CD8-positive, alpha-beta memory T cell (primary cell): ENCODE measurements at regions not wholly inside any gene's neighbourhood (a gene's known extent, or its start where the extent isn't known, plus 50 kb on each side); places are given as distances from the start of the nearest gene placed in this dataset.

ENCODE experiments used
- CTCF ChIA-PET: fragments of 350-600 bp; sonication (Branson Sonifier 250); formaldehyde crosslinking; loops from one replicate; lab custom pipeline; 2021; ENCODE audit warnings: antibody characterized with exemption; lab: Charles Lee
- POLR2A ChIA-PET: fragments of 350-600 bp; sonication (Branson Sonifier 250); formaldehyde crosslinking; loops from one replicate; lab custom pipeline; 2021; ENCODE audit warnings: antibody characterized with exemption; lab: Charles Lee
- DNase-seq, 5 donors: peaks; one replicate each; pipeline versions ENCODE4 v3.0.0 to v3.0.0-alpha.2; 2020 to 2022; ENCODE audit warnings: mixed read lengths in 1 of 5
- H3K27ac ChIP-seq: one replicate; pipeline ENCODE4 v1.7.0; 2013; ENCODE audit warnings: low read depth, mild to moderate bottlenecking, low read length, moderate library complexity
- H3K27me3 ChIP-seq: 2 replicates; pipeline ENCODE4 v1.7.0; 2013; ENCODE audit warnings: low read length, mild to moderate bottlenecking; ENCODE audit not compliant: insufficient read depth, poor library complexity, severe bottlenecking
- H3K36me3 ChIP-seq: 2 replicates; pipeline ENCODE4 v1.7.0; 2013; ENCODE audit warnings: mild to moderate bottlenecking, low read length, moderate library complexity; ENCODE audit not compliant: insufficient read depth
- H3K4me1 ChIP-seq: 2 replicates; pipeline ENCODE4 v1.7.0; 2013; ENCODE audit warnings: mild to moderate bottlenecking, low read length, moderate library complexity; ENCODE audit not compliant: insufficient read depth
- H3K4me3 ChIP-seq: 2 replicates; pipeline ENCODE4 v1.7.0; 2013; ENCODE audit warnings: mild to moderate bottlenecking, low read length
- H3K9me3 ChIP-seq: 2 replicates; pipeline ENCODE4 v1.7.0; 2013; ENCODE audit warnings: mild to moderate bottlenecking, low read length
- H3K27ac Mint-ChIP-seq, 8 donors: one replicate each; pipeline ENCODE4 v1.8.0; 2020 to 2021; ENCODE audit warnings: mixed read lengths in 8 of 8, mild to moderate bottlenecking in 6 of 8, inconsistent platforms in 3 of 8, moderate library complexity in 3 of 8
- H3K27me3 Mint-ChIP-seq, 2 donors: one replicate each; pipeline ENCODE4 v1.8.0; 2020 to 2021; ENCODE audit warnings: mixed read lengths in 2 of 2, mild to moderate bottlenecking in 1 of 2, moderate library complexity in 1 of 2
- H3K36me3 Mint-ChIP-seq, 3 donors: one replicate each; pipeline ENCODE4 v1.8.0; 2020 to 2021; ENCODE audit warnings: mixed read lengths in 3 of 3, inconsistent platforms in 1 of 3, mild to moderate bottlenecking in 1 of 3
- H3K4me1 Mint-ChIP-seq, 3 donors: one replicate each; pipeline ENCODE4 v1.8.0; 2020 to 2021; ENCODE audit warnings: mixed read lengths in 3 of 3, inconsistent platforms in 1 of 3, mild to moderate bottlenecking in 1 of 3
- H3K4me3 Mint-ChIP-seq, 7 donors: one replicate each; pipeline ENCODE4 v1.8.0; 2020 to 2021; ENCODE audit warnings: mixed read lengths in 7 of 7, mild to moderate bottlenecking in 6 of 7, moderate library complexity in 4 of 7, inconsistent platforms in 2 of 7
- H3K9me3 Mint-ChIP-seq, 5 donors: one replicate each; pipeline ENCODE4 v1.8.0; 2020 to 2022; ENCODE audit warnings: mixed read lengths in 5 of 5, mild to moderate bottlenecking in 3 of 5, moderate library complexity in 2 of 5, inconsistent platforms in 1 of 5

- no peak overlapping the region for H3K27ac ChIP-seq
- no peak overlapping the region for H3K27ac Mint-ChIP-seq
- no peak overlapping the region for H3K4me3 ChIP-seq
- no peaks in the 10 kb centered on the region for H3K4me1 ChIP-seq
- no peaks in the 10 kb centered on the region for H3K9me3 ChIP-seq
- H3K27me3 Mint-ChIP-seq: no peaks in the 10 kb centered on the region
- ChIA-PET POLR2A (no interaction called here), CTCF (no interaction called here)
- H3K36me3 ChIP-seq: no peaks in the 10 kb centered on the region
- DNase-seq: no peak
- H3K4me3 Mint-ChIP-seq: no peak overlapping the region
- no peaks in the 10 kb centered on the region for H3K4me1 Mint-ChIP-seq
- H3K36me3 Mint-ChIP-seq: no peaks in the 10 kb centered on the region
- H3K27me3 ChIP-seq: no peaks in the 10 kb centered on the region
- peaks cover 0 to 14% (median 2%) of the 10 kb centered on the region in 5 donors for H3K9me3 Mint-ChIP-seq
Observed at GRCh38 chr3:176479248-176479647, 718.0 kb downstream of the TBL1XR1 start.

GRCh38 chr3:176469694-176470205 lies 727.5 kb downstream of the TBL1XR1 start:
- H3K27me3 ChIP-seq: no peaks in the 10 kb centered on the region
- Mint-ChIP-seq H3K4me3 (no peak overlapping the region), H3K36me3 (no peaks in the 10 kb centered on the region), H3K27ac (no peak overlapping the region), H3K9me3 (peaks cover 0 to 8% (median 4%) of the 10 kb centered on the region in 5 donors), H3K27me3 (no peaks in the 10 kb centered on the region), H3K4me1 (no peaks in the 10 kb centered on the region)
- H3K9me3 ChIP-seq: no peaks in the 10 kb centered on the region
- no peak overlapping the region for H3K27ac ChIP-seq
- POLR2A ChIA-PET: no interaction called here
- no peaks in the 10 kb centered on the region for H3K4me1 ChIP-seq
- CTCF ChIA-PET: no interaction called here
- DNase-seq: no peak
- H3K4me3 ChIP-seq: no peak overlapping the region
- no peaks in the 10 kb centered on the region for H3K36me3 ChIP-seq

DNA sequence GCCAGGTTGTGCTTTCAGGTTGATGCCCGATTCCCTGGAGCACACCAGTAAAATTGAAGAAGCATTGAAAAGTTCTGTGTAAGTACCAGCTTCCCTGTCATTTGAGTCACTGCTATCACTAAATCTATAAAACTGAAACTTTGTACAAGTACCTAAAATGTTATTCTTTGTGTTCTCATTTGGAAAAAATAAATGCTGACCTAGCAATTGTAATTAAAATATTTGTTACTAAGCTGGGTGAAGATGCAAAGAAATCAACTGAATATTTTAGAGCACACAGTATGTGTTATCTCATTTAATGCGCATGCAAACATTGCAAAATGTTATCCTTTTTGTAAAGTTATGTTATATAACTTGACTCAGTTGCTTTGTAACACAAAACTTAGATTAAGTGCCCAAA lies 733.7 kb downstream of the TBL1XR1 start:
- no peaks in the 10 kb centered on the region for H3K36me3 Mint-ChIP-seq
- ChIA-PET POLR2A (no interaction called here), CTCF (no interaction called here)
- DNase-seq: no peak
- no peaks in the 10 kb centered on the region for H3K27me3 Mint-ChIP-seq
- Histone ChIP-seq H3K4me1 (no peaks in the 10 kb centered on the region), H3K27ac (no peak overlapping the region), H3K4me3 (no peak overlapping the region), H3K9me3 (no peaks in the 10 kb centered on the region), H3K27me3 (no peaks in the 10 kb centered on the region), H3K36me3 (no peaks in the 10 kb centered on the region)
- H3K27ac Mint-ChIP-seq: no peak overlapping the region
- no peak overlapping the region for H3K4me3 Mint-ChIP-seq
- H3K9me3 Mint-ChIP-seq: peaks cover 0 to 4% (median 1%) of the 10 kb centered on the region in 5 donors
- no peaks in the 10 kb centered on the region for H3K4me1 Mint-ChIP-seq

DNA sequence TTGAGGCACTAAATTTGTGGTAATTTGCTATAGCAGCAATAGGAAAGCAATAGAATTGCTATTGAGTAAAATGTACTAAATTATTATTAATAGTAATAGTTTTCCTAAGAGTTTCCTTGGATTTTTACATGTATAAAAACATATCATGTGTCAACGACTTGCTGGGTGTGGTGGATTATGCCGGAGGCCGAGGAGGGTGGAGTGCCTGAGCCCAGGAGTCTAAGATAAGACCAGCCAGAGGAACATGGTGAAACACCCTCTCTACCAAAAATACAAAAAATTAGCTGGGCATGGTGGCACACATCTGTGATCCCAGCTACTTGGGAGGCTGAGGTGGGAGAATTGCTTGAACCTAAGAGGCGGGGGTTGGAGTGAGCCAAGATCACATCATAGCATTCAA lies 749.9 kb downstream of the TBL1XR1 start:
- DNase-seq: no peak
- Histone ChIP-seq H3K27me3 (no peaks in the 10 kb centered on the region), H3K36me3 (no peaks in the 10 kb centered on the region), H3K27ac (no peak overlapping the region), H3K4me1 (no peaks in the 10 kb centered on the region), H3K4me3 (no peak overlapping the region), H3K9me3 (no peaks in the 10 kb centered on the region)
- H3K9me3 Mint-ChIP-seq: peaks cover 0 to 7% (median 4%) of the 10 kb centered on the region in 5 donors
- no peaks in the 10 kb centered on the region for H3K4me1 Mint-ChIP-seq
- no peaks in the 10 kb centered on the region for H3K36me3 Mint-ChIP-seq
- ChIA-PET CTCF (no interaction called here), POLR2A (no interaction called here)
- H3K27ac Mint-ChIP-seq: no peak overlapping the region
- H3K4me3 Mint-ChIP-seq: no peak overlapping the region
- H3K27me3 Mint-ChIP-seq: no peaks in the 10 kb centered on the region

DNA sequence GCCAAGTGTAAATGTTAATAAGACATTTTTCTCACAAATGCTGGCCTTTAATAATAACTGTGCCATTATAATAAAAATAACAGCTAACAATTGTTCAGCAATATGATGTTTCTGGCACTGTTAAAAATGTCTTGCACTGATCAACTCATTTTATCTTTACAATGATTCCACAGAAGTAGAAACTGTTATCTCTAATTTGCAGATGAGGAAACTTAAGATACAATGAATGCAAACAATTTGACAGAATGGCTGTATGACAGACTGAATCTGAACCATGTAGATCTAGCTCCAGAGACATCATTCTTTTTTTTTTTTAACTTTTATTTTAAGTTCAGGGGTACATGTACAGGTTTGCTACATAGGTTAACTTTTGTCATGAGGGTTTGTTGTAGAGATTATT lies 755.0 kb downstream of the TBL1XR1 start:
- Mint-ChIP-seq H3K9me3 (peaks cover 0 to 4% (median 3%) of the 10 kb centered on the region in 5 donors), H3K27me3 (no peaks in the 10 kb centered on the region), H3K36me3 (no peaks in the 10 kb centered on the region), H3K4me1 (no peaks in the 10 kb centered on the region), H3K27ac (no peak overlapping the region), H3K4me3 (no peak overlapping the region)
- Histone ChIP-seq H3K4me3 (no peak overlapping the region), H3K27ac (no peak overlapping the region), H3K4me1 (no peaks in the 10 kb centered on the region), H3K27me3 (no peaks in the 10 kb centered on the region), H3K36me3 (no peaks in the 10 kb centered on the region), H3K9me3 (no peaks in the 10 kb centered on the region)
- CTCF ChIA-PET: no interaction called here
- DNase-seq: no peak
- POLR2A ChIA-PET: no interaction called here

DNA sequence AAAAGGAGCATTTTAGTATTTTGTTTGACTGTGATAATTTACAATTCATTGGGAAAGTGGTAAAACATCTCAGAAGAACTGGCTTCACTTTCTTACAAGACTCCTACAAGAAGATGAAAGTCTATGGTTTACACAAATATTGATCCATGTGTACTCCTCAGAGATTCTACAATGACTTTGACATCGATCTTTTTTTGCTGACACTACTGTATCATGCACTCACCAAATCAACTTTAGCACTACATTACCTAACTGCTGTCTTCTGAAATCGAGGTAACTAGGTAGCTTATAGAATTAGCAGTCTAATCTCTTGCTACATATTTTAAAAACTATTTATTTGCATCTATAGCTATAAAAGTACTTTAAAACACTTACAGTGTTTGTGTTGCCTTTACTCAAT lies 757.6 kb downstream of the TBL1XR1 start:
- H3K27me3 ChIP-seq: no peaks in the 10 kb centered on the region
- ChIA-PET POLR2A (no interaction called here), CTCF (no interaction called here)
- no peak for DNase-seq
- no peak overlapping the region for H3K4me3 Mint-ChIP-seq
- H3K36me3 Mint-ChIP-seq: no peaks in the 10 kb centered on the region
- peaks cover 0 to 4% (median 3%) of the 10 kb centered on the region in 5 donors for H3K9me3 Mint-ChIP-seq
- no peak overlapping the region for H3K27ac ChIP-seq
- no peaks in the 10 kb centered on the region for H3K27me3 Mint-ChIP-seq
- no peak overlapping the region for H3K4me3 ChIP-seq
- no peaks in the 10 kb centered on the region for H3K4me1 Mint-ChIP-seq
- H3K27ac Mint-ChIP-seq: no peak overlapping the region
- no peaks in the 10 kb centered on the region for H3K4me1 ChIP-seq
- no peaks in the 10 kb centered on the region for H3K9me3 ChIP-seq
- no peaks in the 10 kb centered on the region for H3K36me3 ChIP-seq

GRCh38 chr3:176431991-176432390 lies 765.3 kb downstream of the TBL1XR1 start:
- Histone ChIP-seq H3K4me1 (no peaks in the 10 kb centered on the region), H3K27me3 (no peaks in the 10 kb centered on the region), H3K27ac (no peak overlapping the region), H3K36me3 (no peaks in the 10 kb centered on the region), H3K4me3 (no peak overlapping the region), H3K9me3 (no peaks in the 10 kb centered on the region)
- peaks cover 0 to 3% (median 0%) of the 10 kb centered on the region in 5 donors for H3K9me3 Mint-ChIP-seq
- H3K36me3 Mint-ChIP-seq: no peaks in the 10 kb centered on the region
- no peak overlapping the region for H3K4me3 Mint-ChIP-seq
- no peaks in the 10 kb centered on the region for H3K4me1 Mint-ChIP-seq
- POLR2A ChIA-PET: no interaction called here
- CTCF ChIA-PET: no interaction called here
- DNase-seq: no peak
- H3K27ac Mint-ChIP-seq: no peak overlapping the region
- H3K27me3 Mint-ChIP-seq: no peaks in the 10 kb centered on the region

- H3K9me3 Mint-ChIP-seq: peaks cover 0 to 3% (median 0%) of the 10 kb centered on the region in 5 donors
- H3K4me3 Mint-ChIP-seq: no peak overlapping the region
- no peaks in the 10 kb centered on the region for H3K36me3 Mint-ChIP-seq
- H3K27ac ChIP-seq: no peak overlapping the region
- H3K36me3 ChIP-seq: no peaks in the 10 kb centered on the region
- no peaks in the 10 kb centered on the region for H3K4me1 Mint-ChIP-seq
- no peak overlapping the region for H3K4me3 ChIP-seq
- CTCF ChIA-PET: no interaction called here
- no peaks in the 10 kb centered on the region for H3K4me1 ChIP-seq
- no peak overlapping the region for H3K27ac Mint-ChIP-seq
- H3K27me3 Mint-ChIP-seq: no peaks in the 10 kb centered on the region
- no peaks in the 10 kb centered on the region for H3K9me3 ChIP-seq
- H3K27me3 ChIP-seq: no peaks in the 10 kb centered on the region
- no peak for DNase-seq
- POLR2A ChIA-PET: no interaction called here
Observed at GRCh38 chr3:176431038-176431418, 766.3 kb downstream of the TBL1XR1 start.
